HG03095 (cell line): ENCODE measurements at regions not wholly inside any gene's neighbourhood (a gene's known extent, or its start where the extent isn't known, plus 50 kb on each side); places are given as distances from the start of the nearest gene placed in this dataset.

Source experiments
- ATAC-seq: cut with Tn5 transposase; IDR thresholded peaks from one replicate; pipeline ENCODE4 v1.9.1; 2021; ENCODE audit warnings: moderate library complexity; ENCODE audit not compliant: unreplicated experiment

- no peak for ATAC-seq
Measured at GRCh38 chr6:141594874-141595273, 537.9 kb upstream of the GJE1 start.

GRCh38 chr6:141593311-141593710 lies 539.4 kb upstream of the GJE1 start:
- ATAC-seq, result no peak

- ATAC-seq, result no peak
Measured at GRCh38 chr6:141587482-141588266, 545.1 kb upstream of the GJE1 start.

GRCh38 chr6:141580988-141581552 lies 551.7 kb upstream of the GJE1 start:
- no peak for ATAC-seq

GRCh38 chr6:141580131-141580530 lies 552.6 kb upstream of the GJE1 start:
- ATAC-seq, result no peak

GRCh38 chr6:141576751-141577150 lies 556.0 kb upstream of the GJE1 start:
- ATAC-seq, result no peak

GRCh38 chr6:141562851-141563763 lies 569.6 kb upstream of the GJE1 start:
- peak; percentile 94 for ATAC-seq

- peak; percentile 10 for ATAC-seq
Measured at GRCh38 chr6:141562186-141562811, 570.4 kb upstream of the GJE1 start.

GRCh38 chr6:141561154-141561553 lies 571.6 kb upstream of the GJE1 start:
- no peak for ATAC-seq

- ATAC-seq, result peak; percentile 81
Measured at GRCh38 chr6:141552463-141552862, 580.3 kb upstream of the GJE1 start.

- no peak for ATAC-seq
Measured at GRCh38 chr6:141552031-141552430, 580.7 kb upstream of the GJE1 start.

- no peak for ATAC-seq
Measured at GRCh38 chr6:141551318-141551717, 581.4 kb upstream of the GJE1 start.

GRCh38 chr6:141550471-141550870 lies 582.3 kb upstream of the GJE1 start:
- ATAC-seq, result no peak

GRCh38 chr6:141548966-141549365 lies 583.8 kb upstream of the GJE1 start:
- ATAC-seq, result no peak

GRCh38 chr6:141541581-141542324 lies 591.0 kb upstream of the GJE1 start:
- no peak for ATAC-seq

GRCh38 chr6:141540207-141540606 lies 592.5 kb upstream of the GJE1 start:
- ATAC-seq, result no peak

GRCh38 chr6:141539617-141540016 lies 593.1 kb upstream of the GJE1 start:
- no peak for ATAC-seq

- no peak for ATAC-seq
Measured at GRCh38 chr6:141532211-141532610, 600.5 kb upstream of the GJE1 start.

- ATAC-seq, result no peak
Measured at GRCh38 chr6:141531040-141531439, 601.7 kb upstream of the GJE1 start.

GRCh38 chr6:141528596-141528995 lies 604.1 kb upstream of the GJE1 start:
- ATAC-seq, result no peak
